ENCODE measurements at regions not wholly inside any gene's neighbourhood (a gene's known extent, or its start where the extent isn't known, plus 50 kb on each side); places are given as distances from the start of the nearest gene placed in this dataset.

GRCh38 chr2:153109793-153110192 lies 368.8 kb downstream of the RPRM start:
- H3K36me3 ChIP-seq (ENCODE audit: control insufficient read depth, insufficient read depth, low read length): no peaks in the 10 kb centered on the region
- H3K27ac ChIP-seq (ENCODE audit: low read depth, low read length): no peak overlapping the region
- H3K4me1 ChIP-seq (ENCODE audit: control insufficient read depth, insufficient read depth, low read length): peaks cover 21% of the 10 kb centered on the region
- H3K4me3 ChIP-seq (ENCODE audit: low read length): no peak overlapping the region
- no peak overlapping the region for H3K9ac ChIP-seq (ENCODE audit: low read length)
- no peaks in the 10 kb centered on the region for H3K27me3 ChIP-seq (ENCODE audit: control insufficient read depth, insufficient read depth, low read length)

GRCh38 chr2:153106802-153107477 lies 371.6 kb downstream of the RPRM start:
- H3K27me3 ChIP-seq (ENCODE audit: control insufficient read depth, insufficient read depth, low read length): no peaks in the 10 kb centered on the region
- H3K27ac ChIP-seq (ENCODE audit: low read depth, low read length): no peak overlapping the region
- no peaks in the 10 kb centered on the region for H3K36me3 ChIP-seq (ENCODE audit: control insufficient read depth, insufficient read depth, low read length)
- H3K9ac ChIP-seq (ENCODE audit: low read length): no peak overlapping the region
- no peak overlapping the region for H3K4me3 ChIP-seq (ENCODE audit: low read length)
- peaks cover 24% of the 10 kb centered on the region for H3K4me1 ChIP-seq (ENCODE audit: control insufficient read depth, insufficient read depth, low read length)

- no peaks in the 10 kb centered on the region for H3K36me3 ChIP-seq (ENCODE audit: control insufficient read depth, insufficient read depth, low read length)
- peaks cover 29% of the 10 kb centered on the region for H3K4me1 ChIP-seq (ENCODE audit: control insufficient read depth, insufficient read depth, low read length)
- no peaks in the 10 kb centered on the region for H3K27me3 ChIP-seq (ENCODE audit: control insufficient read depth, insufficient read depth, low read length)
- no peak overlapping the region for H3K4me3 ChIP-seq (ENCODE audit: low read length)
- H3K27ac ChIP-seq (ENCODE audit: low read depth, low read length): no peak overlapping the region
- H3K9ac ChIP-seq (ENCODE audit: low read length): no peak overlapping the region
Measured at GRCh38 chr2:153105829-153106578, 372.6 kb downstream of the RPRM start.

- H3K4me1 ChIP-seq (ENCODE audit: control insufficient read depth, insufficient read depth, low read length): peaks cover 15% of the 10 kb centered on the region
- no peak overlapping the region for H3K27ac ChIP-seq (ENCODE audit: low read depth, low read length)
- no peak overlapping the region for H3K9ac ChIP-seq (ENCODE audit: low read length)
- H3K4me3 ChIP-seq (ENCODE audit: low read length): no peak overlapping the region
- no peaks in the 10 kb centered on the region for H3K36me3 ChIP-seq (ENCODE audit: control insufficient read depth, insufficient read depth, low read length)
- no peaks in the 10 kb centered on the region for H3K27me3 ChIP-seq (ENCODE audit: control insufficient read depth, insufficient read depth, low read length)
Measured at GRCh38 chr2:153101187-153101586, 377.4 kb downstream of the RPRM start.

GRCh38 chr2:153100151-153100550 lies 378.4 kb downstream of the RPRM start:
- peaks cover 11% of the 10 kb centered on the region for H3K4me1 ChIP-seq (ENCODE audit: control insufficient read depth, insufficient read depth, low read length)
- no peaks in the 10 kb centered on the region for H3K27me3 ChIP-seq (ENCODE audit: control insufficient read depth, insufficient read depth, low read length)
- H3K36me3 ChIP-seq (ENCODE audit: control insufficient read depth, insufficient read depth, low read length): no peaks in the 10 kb centered on the region
- H3K9ac ChIP-seq (ENCODE audit: low read length): no peak overlapping the region
- no peak overlapping the region for H3K4me3 ChIP-seq (ENCODE audit: low read length)
- H3K27ac ChIP-seq (ENCODE audit: low read depth, low read length): no peak overlapping the region

- H3K4me1 ChIP-seq (ENCODE audit: control insufficient read depth, insufficient read depth, low read length): peaks cover 9% of the 10 kb centered on the region
- no peak overlapping the region for H3K4me3 ChIP-seq (ENCODE audit: low read length)
Measured at GRCh38 chr2:153098073-153098472, 379.7 kb downstream of the ARL6IP6 start.

GRCh38 chr2:153096272-153096671 lies 377.9 kb downstream of the ARL6IP6 start:
- Histone ChIP-seq H3K36me3 (ENCODE audit: control insufficient read depth, insufficient read depth, low read length) (no peaks in the 10 kb centered on the region), H3K4me3 (ENCODE audit: low read length) (no peak overlapping the region), H3K4me1 (ENCODE audit: control insufficient read depth, insufficient read depth, low read length) (peaks cover 3% of the 10 kb centered on the region), H3K9ac (ENCODE audit: low read length) (no peak overlapping the region), H3K27me3 (ENCODE audit: control insufficient read depth, insufficient read depth, low read length) (no peaks in the 10 kb centered on the region), H3K27ac (ENCODE audit: low read depth, low read length) (no peak overlapping the region)

More at GRCh38 chr2:153098073-153098472, 379.7 kb downstream of the ARL6IP6 start:
- H3K27me3 ChIP-seq (ENCODE audit: control insufficient read depth, insufficient read depth, low read length): no peaks in the 10 kb centered on the region
- no peak overlapping the region for H3K9ac ChIP-seq (ENCODE audit: low read length)
- no peak overlapping the region for H3K27ac ChIP-seq (ENCODE audit: low read depth, low read length)
- H3K36me3 ChIP-seq (ENCODE audit: control insufficient read depth, insufficient read depth, low read length): no peaks in the 10 kb centered on the region

GRCh38 chr2:153091344-153091743 lies 372.9 kb downstream of the ARL6IP6 start:
- H3K27ac ChIP-seq (ENCODE audit: low read depth, low read length): no peak overlapping the region
- H3K27me3 ChIP-seq (ENCODE audit: control insufficient read depth, insufficient read depth, low read length): no peaks in the 10 kb centered on the region
- no peak overlapping the region for H3K4me3 ChIP-seq (ENCODE audit: low read length)
- H3K9ac ChIP-seq (ENCODE audit: low read length): no peak overlapping the region
- no peaks in the 10 kb centered on the region for H3K4me1 ChIP-seq (ENCODE audit: control insufficient read depth, insufficient read depth, low read length)
- H3K36me3 ChIP-seq (ENCODE audit: control insufficient read depth, insufficient read depth, low read length): no peaks in the 10 kb centered on the region

GRCh38 chr2:153079315-153079714 lies 360.9 kb downstream of the ARL6IP6 start:
- Histone ChIP-seq H3K36me3 (ENCODE audit: control insufficient read depth, insufficient read depth, low read length) (no peaks in the 10 kb centered on the region), H3K4me1 (ENCODE audit: control insufficient read depth, insufficient read depth, low read length) (no peaks in the 10 kb centered on the region), H3K4me3 (ENCODE audit: low read length) (no peak overlapping the region), H3K9ac (ENCODE audit: low read length) (no peak overlapping the region), H3K27ac (ENCODE audit: low read depth, low read length) (no peak overlapping the region), H3K27me3 (ENCODE audit: control insufficient read depth, insufficient read depth, low read length) (no peaks in the 10 kb centered on the region)

- Histone ChIP-seq H3K27me3 (ENCODE audit: control insufficient read depth, insufficient read depth, low read length) (no peaks in the 10 kb centered on the region), H3K4me3 (ENCODE audit: low read length) (no peak overlapping the region), H3K27ac (ENCODE audit: low read depth, low read length) (no peak overlapping the region), H3K4me1 (ENCODE audit: control insufficient read depth, insufficient read depth, low read length) (no peaks in the 10 kb centered on the region), H3K9ac (ENCODE audit: low read length) (no peak overlapping the region), H3K36me3 (ENCODE audit: control insufficient read depth, insufficient read depth, low read length) (no peaks in the 10 kb centered on the region)
Measured at GRCh38 chr2:153077311-153077710, 358.9 kb downstream of the ARL6IP6 start.

- H3K4me1 ChIP-seq (ENCODE audit: control insufficient read depth, insufficient read depth, low read length): no peaks in the 10 kb centered on the region
- H3K27me3 ChIP-seq (ENCODE audit: control insufficient read depth, insufficient read depth, low read length): no peaks in the 10 kb centered on the region
- H3K9ac ChIP-seq (ENCODE audit: low read length): no peak overlapping the region
- H3K36me3 ChIP-seq (ENCODE audit: control insufficient read depth, insufficient read depth, low read length): no peaks in the 10 kb centered on the region
- H3K27ac ChIP-seq (ENCODE audit: low read depth, low read length): no peak overlapping the region
- H3K4me3 ChIP-seq (ENCODE audit: low read length): no peak overlapping the region
Measured at GRCh38 chr2:153074207-153074606, 355.8 kb downstream of the ARL6IP6 start.

GRCh38 chr2:153072813-153073212 lies 354.4 kb downstream of the ARL6IP6 start:
- Histone ChIP-seq H3K9ac (ENCODE audit: low read length) (no peak overlapping the region), H3K36me3 (ENCODE audit: control insufficient read depth, insufficient read depth, low read length) (no peaks in the 10 kb centered on the region), H3K4me3 (ENCODE audit: low read length) (no peak overlapping the region), H3K27ac (ENCODE audit: low read depth, low read length) (no peak overlapping the region), H3K4me1 (ENCODE audit: control insufficient read depth, insufficient read depth, low read length) (no peaks in the 10 kb centered on the region), H3K27me3 (ENCODE audit: control insufficient read depth, insufficient read depth, low read length) (no peaks in the 10 kb centered on the region)

- no peaks in the 10 kb centered on the region for H3K27me3 ChIP-seq (ENCODE audit: control insufficient read depth, insufficient read depth, low read length)
- no peaks in the 10 kb centered on the region for H3K36me3 ChIP-seq (ENCODE audit: control insufficient read depth, insufficient read depth, low read length)
Measured at GRCh38 chr2:153072077-153072476, 353.7 kb downstream of the ARL6IP6 start.

More at GRCh38 chr2:153072077-153072476, 353.7 kb downstream of the ARL6IP6 start:
- Histone ChIP-seq H3K27ac (ENCODE audit: low read depth, low read length) (no peak overlapping the region), H3K9ac (ENCODE audit: low read length) (no peak overlapping the region), H3K4me3 (ENCODE audit: low read length) (no peak overlapping the region), H3K4me1 (ENCODE audit: control insufficient read depth, insufficient read depth, low read length) (no peaks in the 10 kb centered on the region)
